ENCODE measurements at regions not wholly inside any gene's neighbourhood (a gene's known extent, or its start where the extent isn't known, plus 50 kb on each side); places are given as distances from the start of the nearest gene placed in this dataset.

DNA sequence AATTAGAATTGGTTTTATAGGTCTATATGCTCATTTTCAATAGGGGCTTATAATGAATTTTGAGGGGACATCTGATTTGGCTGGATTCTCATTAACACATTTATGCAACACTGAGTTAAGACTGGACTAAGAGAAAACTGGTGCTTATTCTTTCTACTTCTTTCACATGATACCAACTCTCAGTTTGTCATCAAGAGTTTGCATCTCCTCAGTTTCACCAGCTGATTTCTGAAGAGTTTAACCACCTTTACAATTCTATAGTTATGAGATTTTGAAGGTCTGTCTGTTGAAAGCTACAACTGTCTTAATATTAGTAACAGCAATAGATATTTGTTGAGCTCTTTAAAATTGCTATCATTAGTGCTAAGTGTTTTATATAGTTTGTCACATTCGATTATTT lies 867.0 kb upstream of the SORCS1 start:
- Histone ChIP-seq H3K4me1 (ENCODE audit: control insufficient read depth, insufficient read depth, low read length) (no peaks in the 10 kb centered on the region), H3K27me3 (ENCODE audit: control insufficient read depth, insufficient read depth, low read length) (no peaks in the 10 kb centered on the region), H3K4me3 (ENCODE audit: low read depth, low read length) (no peak overlapping the region), H3K9me3 (ENCODE audit: control insufficient read depth, insufficient read depth, low read length) (no peaks in the 10 kb centered on the region), H3K9ac (ENCODE audit: low read depth, low read length) (no peak overlapping the region), H3K36me3 (ENCODE audit: control insufficient read depth, insufficient read depth, low read length) (no peaks in the 10 kb centered on the region)

DNA sequence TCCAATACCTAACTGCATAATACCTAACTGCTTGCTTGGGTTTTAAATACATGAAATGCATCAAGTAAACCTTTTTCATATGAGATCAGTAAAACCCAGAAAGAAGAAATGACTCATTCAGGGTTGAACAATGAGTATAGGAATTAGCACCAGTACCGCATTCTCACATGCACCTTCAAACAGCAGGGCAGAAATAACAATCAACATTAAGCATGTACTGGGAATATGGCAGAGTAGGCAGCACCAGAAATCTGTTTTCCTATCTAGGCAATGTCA lies 850.3 kb upstream of the SORCS1 start:
- Histone ChIP-seq H3K27me3 (ENCODE audit: control insufficient read depth, insufficient read depth, low read length) (no peaks in the 10 kb centered on the region), H3K9ac (ENCODE audit: low read depth, low read length) (no peak overlapping the region), H3K4me1 (ENCODE audit: control insufficient read depth, insufficient read depth, low read length) (no peaks in the 10 kb centered on the region), H3K36me3 (ENCODE audit: control insufficient read depth, insufficient read depth, low read length) (no peaks in the 10 kb centered on the region), H3K9me3 (ENCODE audit: control insufficient read depth, insufficient read depth, low read length) (no peaks in the 10 kb centered on the region), H3K4me3 (ENCODE audit: low read depth, low read length) (no peak overlapping the region)

DNA sequence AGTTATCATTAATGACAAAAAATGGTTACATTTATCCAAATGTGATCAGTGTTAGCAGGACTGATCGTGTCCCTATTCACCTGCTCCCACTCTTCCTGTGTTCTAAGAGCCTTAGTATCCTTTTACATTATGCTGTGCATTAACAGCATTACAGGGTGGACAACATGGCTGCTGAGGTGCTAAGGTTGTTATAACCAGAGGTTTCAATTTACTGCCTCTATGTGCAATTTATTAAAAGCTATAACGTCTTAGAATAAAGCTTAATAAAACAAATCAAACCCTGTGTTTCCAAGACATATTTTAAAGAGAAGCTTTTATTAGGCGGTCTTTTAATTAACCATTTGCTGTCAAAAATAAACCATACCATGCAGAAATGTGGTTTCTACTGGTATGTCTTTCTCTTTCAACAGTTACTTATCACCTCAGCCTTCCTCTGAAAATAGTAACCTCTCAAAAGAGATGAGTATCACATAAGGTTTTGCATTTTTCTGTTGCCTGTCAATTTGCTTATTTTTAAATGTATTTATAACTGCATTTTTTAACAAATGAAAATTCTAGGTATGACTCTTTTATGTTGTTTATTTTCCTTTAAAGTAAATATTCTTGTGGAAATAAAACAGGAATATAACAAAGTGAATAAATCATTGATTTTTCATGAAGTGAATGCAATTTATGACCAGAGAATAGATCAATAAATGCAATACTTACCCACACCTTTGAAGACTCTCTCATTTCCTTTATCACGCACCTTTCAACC lies 849.8 kb upstream of the SORCS1 start:
- H3K4me3 ChIP-seq (ENCODE audit: low read depth, low read length): no peak overlapping the region
- no peaks in the 10 kb centered on the region for H3K4me1 ChIP-seq (ENCODE audit: control insufficient read depth, insufficient read depth, low read length)
- H3K27me3 ChIP-seq (ENCODE audit: control insufficient read depth, insufficient read depth, low read length): no peaks in the 10 kb centered on the region
- H3K36me3 ChIP-seq (ENCODE audit: control insufficient read depth, insufficient read depth, low read length): no peaks in the 10 kb centered on the region
- H3K9ac ChIP-seq (ENCODE audit: low read depth, low read length): no peak overlapping the region
- H3K9me3 ChIP-seq (ENCODE audit: control insufficient read depth, insufficient read depth, low read length): no peaks in the 10 kb centered on the region

DNA sequence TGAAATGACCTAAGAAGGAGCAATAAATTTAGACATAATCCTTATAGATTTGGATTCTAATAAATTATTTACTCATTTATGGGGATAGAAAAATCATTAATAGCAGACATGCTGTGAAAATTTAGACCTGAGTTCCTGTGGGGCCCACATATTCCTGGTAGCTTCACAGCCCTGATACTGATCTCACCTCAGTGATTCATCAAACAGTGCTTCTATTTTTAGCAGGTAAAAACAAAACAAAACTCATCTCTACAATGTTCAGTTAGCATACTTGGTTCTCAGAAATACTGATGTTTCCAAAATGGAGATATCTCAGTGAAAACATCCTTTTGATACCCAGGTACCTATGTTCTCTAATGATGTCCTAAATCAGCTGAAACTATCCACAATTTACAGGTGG lies 841.1 kb upstream of the SORCS1 start:
- Histone ChIP-seq H3K9ac (ENCODE audit: low read depth, low read length) (no peak overlapping the region), H3K27me3 (ENCODE audit: control insufficient read depth, insufficient read depth, low read length) (no peaks in the 10 kb centered on the region), H3K4me1 (ENCODE audit: control insufficient read depth, insufficient read depth, low read length) (no peaks in the 10 kb centered on the region), H3K9me3 (ENCODE audit: control insufficient read depth, insufficient read depth, low read length) (no peaks in the 10 kb centered on the region), H3K4me3 (ENCODE audit: low read depth, low read length) (no peak overlapping the region), H3K36me3 (ENCODE audit: control insufficient read depth, insufficient read depth, low read length) (no peaks in the 10 kb centered on the region)

DNA sequence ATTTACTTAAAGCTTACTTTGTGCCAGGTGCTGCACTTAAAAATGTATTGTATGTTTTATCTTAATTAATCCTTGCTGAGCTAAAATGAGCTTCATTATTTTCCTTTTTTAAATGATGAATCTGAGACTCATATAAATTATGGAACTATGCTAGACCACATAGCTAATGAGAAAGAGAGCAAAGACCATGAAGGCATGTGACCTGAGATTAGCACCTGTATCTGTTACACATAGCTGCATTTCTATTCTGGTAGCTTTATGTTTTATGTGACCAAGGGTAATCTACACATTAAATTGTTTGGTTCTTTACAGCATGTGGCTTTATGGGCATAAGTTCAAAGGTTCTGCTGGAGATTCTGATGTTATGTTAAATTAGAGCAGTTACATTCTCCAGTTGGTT lies 839.1 kb upstream of the SORCS1 start:
- Histone ChIP-seq H3K4me3 (ENCODE audit: low read depth, low read length) (no peak overlapping the region), H3K4me1 (ENCODE audit: control insufficient read depth, insufficient read depth, low read length) (no peaks in the 10 kb centered on the region), H3K27me3 (ENCODE audit: control insufficient read depth, insufficient read depth, low read length) (no peaks in the 10 kb centered on the region), H3K9ac (ENCODE audit: low read depth, low read length) (no peak overlapping the region), H3K36me3 (ENCODE audit: control insufficient read depth, insufficient read depth, low read length) (no peaks in the 10 kb centered on the region), H3K9me3 (ENCODE audit: control insufficient read depth, insufficient read depth, low read length) (no peaks in the 10 kb centered on the region)

DNA sequence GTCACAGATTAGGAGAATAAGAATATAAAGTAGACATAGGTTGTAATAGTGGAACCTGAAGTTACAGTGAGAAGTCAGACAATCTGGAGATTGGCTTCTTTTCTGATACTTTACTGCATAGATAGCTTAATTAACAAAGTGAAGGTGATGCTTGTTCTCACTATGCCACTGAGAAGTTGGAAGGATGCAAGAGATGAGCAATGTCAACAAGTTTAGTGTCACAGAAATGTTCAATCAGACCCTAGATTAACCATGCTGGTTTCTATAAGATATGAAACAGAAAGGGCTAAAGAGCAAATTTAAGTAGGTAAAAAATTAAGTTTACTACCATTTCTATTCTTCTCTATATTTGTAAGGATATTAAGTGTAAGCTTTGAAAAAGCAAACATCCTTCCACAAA lies 838.6 kb upstream of the SORCS1 start:
- Histone ChIP-seq H3K9me3 (ENCODE audit: control insufficient read depth, insufficient read depth, low read length) (no peaks in the 10 kb centered on the region), H3K9ac (ENCODE audit: low read depth, low read length) (no peak overlapping the region), H3K27me3 (ENCODE audit: control insufficient read depth, insufficient read depth, low read length) (no peaks in the 10 kb centered on the region), H3K4me1 (ENCODE audit: control insufficient read depth, insufficient read depth, low read length) (no peaks in the 10 kb centered on the region), H3K36me3 (ENCODE audit: control insufficient read depth, insufficient read depth, low read length) (no peaks in the 10 kb centered on the region), H3K4me3 (ENCODE audit: low read depth, low read length) (no peak overlapping the region)

DNA sequence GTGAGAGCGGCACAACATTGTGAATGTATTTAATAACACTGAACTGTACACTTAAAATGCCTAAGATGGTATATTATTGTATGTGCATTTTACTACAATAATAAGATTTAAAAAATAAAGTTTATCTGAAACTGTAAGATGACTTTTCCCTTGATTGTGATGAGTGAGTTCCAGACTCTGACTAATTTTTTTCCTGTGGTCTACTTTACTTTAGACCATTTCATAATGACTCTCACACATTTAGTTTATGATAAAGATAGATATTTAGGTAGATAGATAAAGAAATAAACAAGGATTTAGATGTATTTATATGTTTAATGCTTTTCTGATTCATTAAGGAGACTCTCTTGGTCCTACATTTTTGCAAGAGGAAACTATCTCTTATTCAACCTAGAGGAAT lies 835.9 kb upstream of the SORCS1 start:
- H3K4me1 ChIP-seq (ENCODE audit: control insufficient read depth, insufficient read depth, low read length): peaks cover 2% of the 10 kb centered on the region

DNA sequence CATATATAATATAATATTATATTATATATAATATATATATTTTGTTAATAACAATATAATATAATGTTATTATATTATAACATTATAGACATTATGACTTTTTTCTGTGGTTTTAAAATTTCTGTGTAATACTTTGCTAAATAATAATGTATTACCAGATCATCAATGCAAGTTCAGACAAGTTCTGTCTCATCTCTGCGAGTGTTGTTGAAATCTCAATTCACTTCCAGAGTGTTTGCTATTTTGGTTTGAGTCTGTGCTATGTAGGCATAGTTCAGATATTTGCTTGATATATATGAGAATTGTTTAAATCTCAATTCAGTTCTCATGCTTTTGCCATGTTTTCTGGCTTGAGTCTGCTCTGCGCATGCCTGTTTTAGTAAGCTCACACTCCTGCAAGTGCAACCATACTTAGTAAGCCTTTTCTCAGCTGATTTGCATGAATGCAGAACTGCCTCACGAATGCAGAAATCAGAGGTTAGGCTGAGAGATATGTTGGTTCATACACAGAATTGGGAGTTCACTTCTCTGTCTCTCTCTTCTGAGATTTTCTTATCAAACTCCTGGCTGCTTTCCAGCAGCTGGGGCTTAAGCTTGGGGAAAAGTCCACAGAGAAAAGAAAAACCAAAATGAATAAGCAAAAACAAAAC lies 830.2 kb upstream of the SORCS1 start:
- H3K4me1 ChIP-seq (ENCODE audit: control insufficient read depth, insufficient read depth, low read length): peaks cover 2% of the 10 kb centered on the region
- no peak overlapping the region for H3K4me3 ChIP-seq (ENCODE audit: low read depth, low read length)
- no peaks in the 10 kb centered on the region for H3K36me3 ChIP-seq (ENCODE audit: control insufficient read depth, insufficient read depth, low read length)
- H3K27me3 ChIP-seq (ENCODE audit: control insufficient read depth, insufficient read depth, low read length): no peaks in the 10 kb centered on the region
- H3K9me3 ChIP-seq (ENCODE audit: control insufficient read depth, insufficient read depth, low read length): no peaks in the 10 kb centered on the region
- no peak overlapping the region for H3K9ac ChIP-seq (ENCODE audit: low read depth, low read length)

More for the DNA sequence above, 835.9 kb upstream of the SORCS1 start:
- H3K27me3 ChIP-seq (ENCODE audit: control insufficient read depth, insufficient read depth, low read length): no peaks in the 10 kb centered on the region
- no peaks in the 10 kb centered on the region for H3K9me3 ChIP-seq (ENCODE audit: control insufficient read depth, insufficient read depth, low read length)
- no peak overlapping the region for H3K9ac ChIP-seq (ENCODE audit: low read depth, low read length)
- no peak overlapping the region for H3K4me3 ChIP-seq (ENCODE audit: low read depth, low read length)
- no peaks in the 10 kb centered on the region for H3K36me3 ChIP-seq (ENCODE audit: control insufficient read depth, insufficient read depth, low read length)

DNA sequence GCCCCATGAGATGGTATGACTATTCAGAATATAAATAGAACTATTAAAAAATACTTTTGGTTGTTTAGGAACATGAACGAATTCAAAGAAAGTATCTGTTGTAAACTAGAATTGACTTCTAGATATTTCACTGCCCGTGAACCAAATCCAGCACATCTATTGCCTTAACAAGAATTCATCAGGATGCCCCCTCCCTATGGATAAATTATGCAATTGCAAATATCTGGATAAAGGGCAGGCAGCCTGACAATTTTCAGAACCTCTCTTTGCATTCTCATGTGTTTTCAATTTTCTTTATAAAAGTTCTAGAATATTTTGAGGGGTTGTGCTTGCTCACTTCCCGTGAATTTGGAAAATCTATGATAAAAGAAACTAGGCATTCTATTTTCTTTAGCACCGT lies 822.1 kb upstream of the SORCS1 start:
- Histone ChIP-seq H3K9me3 (ENCODE audit: control insufficient read depth, insufficient read depth, low read length) (no peaks in the 10 kb centered on the region), H3K4me3 (ENCODE audit: low read depth, low read length) (no peak overlapping the region), H3K36me3 (ENCODE audit: control insufficient read depth, insufficient read depth, low read length) (no peaks in the 10 kb centered on the region), H3K9ac (ENCODE audit: low read depth, low read length) (no peak overlapping the region), H3K27me3 (ENCODE audit: control insufficient read depth, insufficient read depth, low read length) (no peaks in the 10 kb centered on the region), H3K4me1 (ENCODE audit: control insufficient read depth, insufficient read depth, low read length) (no peaks in the 10 kb centered on the region)

DNA sequence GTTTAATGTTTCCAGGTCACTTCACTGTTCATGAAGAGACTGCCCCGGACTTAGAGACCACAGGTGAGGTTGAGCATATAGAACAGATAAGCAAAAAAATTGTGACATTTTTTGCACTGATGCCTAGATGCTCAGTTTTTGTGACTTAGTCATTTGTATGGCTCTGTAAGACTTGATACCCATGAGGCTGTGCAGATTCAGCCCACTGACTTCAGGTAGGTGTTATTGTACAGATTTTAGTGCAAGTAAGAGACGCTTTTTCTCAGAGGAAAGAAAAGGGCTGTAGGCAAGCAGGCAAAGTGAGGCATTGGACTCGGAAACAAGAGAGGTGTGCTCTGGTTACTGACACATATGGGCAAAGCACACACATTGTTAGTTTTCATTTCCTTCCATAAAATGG lies 820.1 kb upstream of the SORCS1 start:
- no peak overlapping the region for H3K9ac ChIP-seq (ENCODE audit: low read depth, low read length)
- no peaks in the 10 kb centered on the region for H3K4me1 ChIP-seq (ENCODE audit: control insufficient read depth, insufficient read depth, low read length)

DNA sequence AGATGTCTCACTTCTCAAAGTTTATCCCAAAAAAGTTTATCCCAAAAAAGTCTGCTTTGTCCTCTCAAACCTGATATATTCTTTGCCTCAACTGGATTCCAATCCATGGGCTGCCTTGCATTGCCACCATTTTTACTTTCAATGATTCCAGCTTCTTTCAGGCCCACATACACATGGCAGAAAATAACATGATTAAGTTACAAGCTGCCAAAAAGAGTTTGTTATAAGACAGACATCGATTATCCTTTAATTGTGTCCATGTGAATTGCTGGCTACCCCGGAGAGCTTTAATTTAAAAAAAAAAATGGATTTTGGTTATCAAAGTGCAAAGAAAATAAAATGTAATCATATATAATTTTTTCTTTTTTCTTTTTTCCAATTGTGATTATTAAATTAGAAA lies 819.6 kb upstream of the SORCS1 start:
- no peak overlapping the region for H3K9ac ChIP-seq (ENCODE audit: low read depth, low read length)
- H3K9me3 ChIP-seq (ENCODE audit: control insufficient read depth, insufficient read depth, low read length): no peaks in the 10 kb centered on the region
- H3K4me1 ChIP-seq (ENCODE audit: control insufficient read depth, insufficient read depth, low read length): no peaks in the 10 kb centered on the region
- H3K4me3 ChIP-seq (ENCODE audit: low read depth, low read length): no peak overlapping the region
- H3K27me3 ChIP-seq (ENCODE audit: control insufficient read depth, insufficient read depth, low read length): no peaks in the 10 kb centered on the region
- H3K36me3 ChIP-seq (ENCODE audit: control insufficient read depth, insufficient read depth, low read length): no peaks in the 10 kb centered on the region

More for the DNA sequence above, 820.1 kb upstream of the SORCS1 start:
- H3K4me3 ChIP-seq (ENCODE audit: low read depth, low read length): no peak overlapping the region
- no peaks in the 10 kb centered on the region for H3K9me3 ChIP-seq (ENCODE audit: control insufficient read depth, insufficient read depth, low read length)
- no peaks in the 10 kb centered on the region for H3K27me3 ChIP-seq (ENCODE audit: control insufficient read depth, insufficient read depth, low read length)
- no peaks in the 10 kb centered on the region for H3K36me3 ChIP-seq (ENCODE audit: control insufficient read depth, insufficient read depth, low read length)

DNA sequence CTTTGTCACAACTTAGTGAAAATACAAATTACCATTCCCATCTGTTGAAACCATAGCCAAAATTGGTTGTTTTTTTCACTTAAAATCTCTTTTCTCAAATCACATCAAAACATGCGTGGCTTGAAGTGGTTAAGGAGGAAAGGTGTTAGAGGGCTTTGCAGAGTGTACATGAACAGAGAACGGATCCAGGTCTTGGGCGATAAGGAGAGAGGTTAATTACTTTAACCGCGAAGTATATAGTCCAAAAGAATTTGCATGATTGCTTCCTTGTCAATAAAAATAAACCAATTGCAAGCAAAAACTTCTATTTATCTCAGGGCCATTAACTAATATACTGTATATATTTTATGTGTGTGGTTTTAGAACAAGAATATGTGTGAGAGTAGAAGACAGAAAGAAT lies 813.9 kb upstream of the SORCS1 start:
- no peak overlapping the region for H3K4me3 ChIP-seq (ENCODE audit: low read depth, low read length)

More for the DNA sequence above, 813.9 kb upstream of the SORCS1 start:
- Histone ChIP-seq H3K9me3 (ENCODE audit: control insufficient read depth, insufficient read depth, low read length) (no peaks in the 10 kb centered on the region), H3K9ac (ENCODE audit: low read depth, low read length) (no peak overlapping the region), H3K27me3 (ENCODE audit: control insufficient read depth, insufficient read depth, low read length) (no peaks in the 10 kb centered on the region), H3K4me1 (ENCODE audit: control insufficient read depth, insufficient read depth, low read length) (no peaks in the 10 kb centered on the region), H3K36me3 (ENCODE audit: control insufficient read depth, insufficient read depth, low read length) (no peaks in the 10 kb centered on the region)

Data from iPS-15b (cell line).